HG02759 (cell line): ENCODE measurements at regions not wholly inside any gene's neighbourhood (a gene's known extent, or its start where the extent isn't known, plus 50 kb on each side); places are given as distances from the start of the nearest gene placed in this dataset.

ENCODE experiments used
- ATAC-seq: cut with Tn5 transposase; IDR thresholded peaks from one replicate; pipeline ENCODE4 v1.9.1; 2021; ENCODE audit warnings: mild to moderate bottlenecking, moderate library complexity; ENCODE audit not compliant: unreplicated experiment

GRCh38 chr1:218573925-218574324, 228.8 kb downstream of the TGFB2 start:
- no peak for ATAC-seq

DNA sequence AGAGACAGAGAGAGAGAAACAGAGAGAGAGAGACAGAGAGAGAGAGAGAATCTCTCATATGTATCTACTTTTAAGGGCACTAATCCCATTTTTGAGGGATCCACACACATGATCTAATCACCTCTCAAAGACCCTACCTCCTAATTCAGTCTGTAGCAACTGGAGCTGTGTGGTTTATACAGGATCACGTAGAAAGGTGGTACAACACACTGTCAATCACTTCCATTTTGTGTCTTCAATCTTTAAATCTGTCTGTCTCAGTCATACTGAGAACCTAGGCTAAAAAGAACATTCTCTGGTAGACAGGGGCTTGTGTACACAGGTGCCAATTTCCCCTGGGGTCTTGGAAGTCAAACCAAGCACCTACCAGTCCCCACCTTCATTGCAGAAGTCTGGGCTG, 229.9 kb downstream of the TGFB2 start:
- ATAC-seq, result no peak

- ATAC-seq, result no peak
These were observed 230.7 kb downstream of the TGFB2 start for GRCh38 chr1:218575856-218576255.

GRCh38 chr1:218582646-218583045, 237.5 kb downstream of the TGFB2 start:
- no peak for ATAC-seq

DNA sequence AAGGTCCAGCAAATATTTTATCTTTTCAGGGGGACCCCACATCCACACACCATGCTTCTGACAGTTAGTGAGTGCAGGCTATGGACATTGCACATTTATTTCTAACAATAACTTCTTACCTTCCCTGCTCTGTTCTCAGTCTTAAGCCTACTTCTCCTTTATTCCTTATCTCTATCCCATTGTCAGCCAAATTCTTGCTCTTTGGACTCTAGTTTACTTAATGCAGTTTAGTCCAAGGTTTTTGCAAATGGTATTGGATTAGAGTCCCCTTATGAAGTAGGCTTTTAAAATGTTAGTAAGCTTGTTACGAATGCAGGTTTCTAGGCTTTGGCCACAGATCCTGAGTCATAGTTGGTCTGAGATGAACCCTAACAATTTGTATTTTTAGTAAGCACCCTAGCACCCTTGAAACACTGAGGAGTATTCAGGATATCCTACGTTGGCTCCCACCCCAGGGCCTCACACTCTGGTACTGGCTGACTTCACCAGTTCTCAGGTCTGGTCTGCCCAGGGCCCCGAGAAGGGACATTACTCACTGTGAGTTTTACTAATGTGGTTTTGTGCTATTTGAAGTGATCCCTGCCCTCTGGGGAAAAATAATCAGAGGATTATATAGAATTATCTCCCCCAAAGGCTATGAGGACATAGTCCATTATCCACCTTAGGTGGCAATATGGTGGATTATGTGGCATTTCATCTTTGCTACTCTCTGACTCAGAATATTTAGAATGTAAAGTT, 239.5 kb downstream of the TGFB2 start:
- no peak for ATAC-seq

DNA sequence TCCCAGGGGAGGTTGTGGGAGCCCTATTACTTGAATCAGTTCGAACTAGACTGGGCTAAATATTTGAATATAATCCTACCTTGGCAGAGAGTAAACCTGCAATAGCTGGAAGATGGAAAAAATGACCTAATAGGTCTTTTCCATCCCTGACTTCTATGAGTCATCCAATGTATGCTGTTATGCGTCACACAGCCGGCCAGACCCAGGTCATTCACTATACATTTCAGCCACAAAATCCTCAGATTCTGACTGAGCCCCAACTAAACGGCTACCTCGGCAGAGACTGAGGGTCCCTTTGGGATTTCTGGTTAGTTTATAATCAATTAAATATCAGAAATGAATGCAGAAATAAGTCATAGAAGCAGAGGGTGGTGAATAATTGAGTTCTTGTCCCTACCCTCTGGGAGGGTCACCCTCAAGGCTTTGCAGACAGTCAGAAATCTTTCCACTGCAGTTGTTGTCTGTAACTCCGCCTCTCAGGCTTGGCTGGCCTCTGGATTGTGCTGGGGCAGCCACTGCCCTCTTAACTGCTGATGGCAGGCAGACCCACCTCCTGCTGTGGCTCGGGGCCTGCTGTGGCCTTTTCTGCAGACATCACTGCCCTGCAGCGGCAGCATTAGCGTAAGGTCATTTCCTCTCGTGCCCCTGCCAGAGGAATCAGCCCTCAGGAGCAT, 240.5 kb downstream of the TGFB2 start:
- ATAC-seq, result no peak

- ATAC-seq, result no peak
These were observed 242.8 kb downstream of the TGFB2 start for GRCh38 chr1:218587900-218588299.

- no peak for ATAC-seq
These were observed 243.5 kb downstream of the TGFB2 start for GRCh38 chr1:218588540-218589172.

DNA sequence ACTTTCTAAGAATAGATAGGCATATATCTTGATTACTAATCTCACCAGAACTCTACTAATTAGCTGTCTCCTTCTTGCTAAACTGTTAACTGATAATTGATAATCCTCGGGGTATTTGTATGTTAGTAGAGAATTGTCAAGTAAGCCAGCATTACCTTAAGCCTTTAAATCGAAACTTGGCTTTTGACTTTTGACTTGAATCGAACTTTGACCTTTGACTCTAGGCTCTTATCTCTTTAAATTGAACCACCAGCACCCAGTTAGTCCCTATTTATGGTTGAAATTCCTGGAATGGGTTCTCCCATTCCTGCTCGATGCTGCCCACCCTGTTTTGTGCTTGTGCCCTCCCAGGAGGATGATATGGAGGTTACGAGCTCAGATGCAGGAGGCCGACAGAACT, 244.4 kb downstream of the TGFB2 start:
- no peak for ATAC-seq

GRCh38 chr1:218591966-218592365, 246.8 kb downstream of the TGFB2 start:
- ATAC-seq, result no peak

GRCh38 chr1:218592688-218593087, 247.6 kb downstream of the TGFB2 start:
- no peak for ATAC-seq

GRCh38 chr1:218600968-218601367, 255.8 kb downstream of the TGFB2 start:
- ATAC-seq, result no peak

DNA sequence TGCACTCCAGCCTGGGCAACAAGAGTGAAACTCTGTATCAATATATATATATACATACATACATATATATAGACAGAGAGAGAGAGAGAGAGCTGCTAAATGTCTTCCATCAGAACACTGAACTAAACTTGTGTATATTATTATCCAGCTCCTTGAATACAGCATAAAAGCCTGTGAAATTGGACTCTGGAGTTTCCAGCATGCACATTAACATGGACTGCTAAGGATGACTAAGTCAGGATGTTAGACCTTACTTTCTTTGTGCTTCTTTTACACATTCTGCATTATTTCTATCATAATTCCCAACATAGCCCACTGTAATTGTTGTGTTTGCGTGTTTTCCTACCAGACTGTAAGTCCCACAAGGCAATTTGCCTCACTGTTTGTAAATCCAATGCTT, 259.1 kb downstream of the TGFB2 start:
- no peak for ATAC-seq

DNA sequence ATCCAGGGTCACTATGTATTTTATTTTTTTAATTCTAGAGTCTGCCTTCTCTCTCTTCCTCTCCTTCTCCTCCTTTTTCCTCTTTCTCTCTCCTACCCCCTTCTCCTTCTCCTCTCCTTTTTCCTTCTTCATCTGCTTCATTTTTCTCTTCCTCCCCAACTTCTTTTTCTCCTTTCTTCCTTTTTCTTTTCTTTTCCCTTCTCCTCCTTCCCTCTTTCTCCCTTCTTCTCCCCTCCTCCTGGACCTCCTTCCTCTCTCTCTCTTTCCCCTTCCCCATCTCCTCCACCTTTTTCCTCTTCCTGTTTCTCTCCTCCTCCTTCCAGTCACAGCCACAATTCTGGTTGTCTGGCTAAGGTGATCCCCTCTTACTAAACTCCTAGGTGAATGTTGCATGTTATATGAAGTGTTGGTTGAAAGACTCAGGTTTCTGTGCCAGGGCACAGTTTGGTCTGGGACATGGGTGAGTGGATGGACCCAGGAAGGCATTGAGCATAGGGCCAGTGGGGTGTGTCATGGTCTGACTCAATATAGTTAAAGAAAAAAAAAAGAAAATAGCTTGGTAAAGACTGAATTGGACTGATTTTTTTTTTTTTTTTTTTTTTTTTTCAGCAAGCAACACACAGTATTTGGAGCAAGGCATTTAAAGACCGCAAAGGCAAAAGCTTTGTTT, 266.9 kb downstream of the TGFB2 start:
- ATAC-seq, result no peak

- no peak for ATAC-seq
These were observed 268.0 kb downstream of the TGFB2 start for GRCh38 chr1:218613105-218613504.

- ATAC-seq, result no peak
These were observed 268.9 kb downstream of the TGFB2 start for GRCh38 chr1:218614031-218614430.

- no peak for ATAC-seq
These were observed 271.5 kb downstream of the TGFB2 start for GRCh38 chr1:218616681-218617080.

DNA sequence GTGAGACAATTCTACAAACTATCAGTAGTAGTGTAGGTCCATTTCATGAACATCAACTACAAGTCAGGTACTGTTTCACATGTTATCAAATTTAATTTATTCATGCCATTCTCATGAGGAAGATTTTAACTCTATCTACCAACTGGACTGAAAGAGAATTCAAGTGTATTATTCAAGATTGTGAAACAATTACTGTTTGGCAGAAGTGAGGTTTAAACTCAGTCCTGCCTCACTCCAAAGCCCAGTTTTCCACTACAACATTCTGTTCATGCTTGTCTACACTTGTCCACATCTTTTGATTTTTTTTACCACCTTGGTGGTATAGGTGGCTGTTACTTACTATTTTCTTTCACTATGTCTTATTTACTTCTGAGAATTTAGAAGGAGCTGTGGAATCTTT, 272.9 kb downstream of the TGFB2 start:
- ATAC-seq, result no peak

- ATAC-seq, result no peak
These were observed 275.8 kb downstream of the TGFB2 start for GRCh38 chr1:218620956-218621355.

DNA sequence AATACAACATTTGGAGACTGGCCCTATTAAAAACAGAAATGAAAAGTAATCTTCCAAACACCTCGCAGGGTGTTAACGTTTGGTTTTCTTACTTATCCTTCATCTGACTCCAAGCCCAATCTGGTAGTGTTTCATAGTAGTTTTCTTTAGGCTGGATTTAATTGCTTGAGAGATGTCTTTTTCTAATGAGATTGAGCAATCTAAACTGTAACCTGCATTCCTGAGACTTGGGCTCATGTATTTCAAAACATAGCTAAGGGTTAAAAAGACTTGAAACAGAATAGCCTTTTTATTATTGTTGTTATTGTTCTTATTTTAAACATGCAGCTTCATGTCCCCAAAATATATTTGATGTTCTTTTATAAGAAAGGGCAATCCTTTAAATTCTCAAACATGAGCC, 278.9 kb downstream of the TGFB2 start:
- no peak for ATAC-seq

- ATAC-seq, result no peak
These were observed 280.3 kb downstream of the TGFB2 start for GRCh38 chr1:218625393-218625792.
